ENCODE measurements at regions not wholly inside any gene's neighbourhood (a gene's known extent, or its start where the extent isn't known, plus 50 kb on each side); places are given as distances from the start of the nearest gene placed in this dataset.

DNA sequence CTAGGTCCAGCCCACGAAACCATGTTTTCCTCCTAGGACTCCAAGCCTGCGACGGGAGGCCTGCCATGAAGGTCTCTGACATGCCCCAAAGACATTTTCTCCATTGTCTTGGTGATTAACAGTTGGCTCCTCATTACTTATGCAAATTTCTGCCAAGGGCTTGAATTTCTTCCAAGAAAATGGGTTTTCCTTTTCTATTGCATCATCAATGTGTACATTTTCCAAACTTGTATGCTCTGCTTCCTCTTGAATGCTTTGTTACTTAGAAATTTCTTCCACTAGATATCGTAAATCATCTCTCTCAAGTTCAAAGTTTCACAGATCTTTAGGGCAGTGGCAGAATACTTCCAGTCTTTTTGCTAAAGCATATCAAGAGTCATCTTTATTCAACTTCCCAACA is 1792.7 kb upstream of the CDH9 start:
- H3K4me1 ChIP-seq (ENCODE audit: control insufficient read depth, extremely low read depth, insufficient read depth, low read length) = no peaks in the 10 kb centered on the region
- H2AFZ ChIP-seq (ENCODE audit: low read length) = no peak overlapping the region
- no peak overlapping the region for H3K27ac ChIP-seq (ENCODE audit: insufficient read depth, low read length)
- H3K4me2 ChIP-seq (ENCODE audit: extremely low read depth, insufficient read depth, low read length) = no peak overlapping the region
- H4K20me1 ChIP-seq (ENCODE audit: control insufficient read depth, extremely low read depth, insufficient read depth, low read length) = no peaks in the 10 kb centered on the region
- H3K79me2 ChIP-seq (ENCODE audit: control insufficient read depth, insufficient read depth, low read length) = no peaks in the 10 kb centered on the region
- H3K9me3 ChIP-seq (ENCODE audit: control insufficient read depth, insufficient read depth, low read depth, low read length) = no peaks in the 10 kb centered on the region
- H3K4me3 ChIP-seq (replicated peaks in 1 of 4; ENCODE audit: control extremely low read depth in 1 of 4, insufficient read depth in 1 of 4, low read depth in 3 of 4, low read length in 4 of 4) = no peak overlapping the region
- no peak for DNase-seq (ENCODE audit: low read depth in 2 of 2)
- no peaks in the 10 kb centered on the region for H3K27me3 ChIP-seq (ENCODE audit: control insufficient read depth, insufficient read depth, low read length)
- TF ChIP-seq EZH2 (IDR thresholded peaks at IDR 0.05; ENCODE audit: low read length, missing control alignments) = no peak
- no peak for TF ChIP-seq CTCF (conservative IDR thresholded peaks at IDR 0.05 in 1 of 2, IDR thresholded peaks at IDR 0.05 in 1 of 2; ENCODE audit: low read depth in 1 of 2, low read length in 2 of 2)
- H3K36me3 ChIP-seq (ENCODE audit: control insufficient read depth, insufficient read depth, low read length) = no peaks in the 10 kb centered on the region
- no peak overlapping the region for H3K9ac ChIP-seq (ENCODE audit: insufficient read depth, low read length)

DNA sequence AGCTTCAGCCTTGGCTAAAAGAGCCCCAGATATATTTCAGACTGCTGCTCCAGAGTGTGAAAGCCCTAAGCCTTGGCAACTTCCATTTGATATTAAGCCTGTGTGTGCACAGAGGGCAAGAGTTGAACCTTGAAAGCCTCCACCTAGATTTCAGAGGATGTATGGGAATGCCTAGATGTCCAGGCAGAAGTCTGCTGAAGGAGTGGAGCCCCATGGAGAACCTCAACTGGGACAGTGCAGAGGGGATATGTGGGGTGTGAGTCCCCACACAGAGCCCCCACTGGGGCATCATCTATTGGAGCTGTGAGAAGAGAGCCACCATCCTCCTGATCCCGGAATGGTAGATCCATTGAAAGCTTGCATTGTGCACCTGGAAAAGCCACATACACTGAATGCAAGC is 1784.8 kb upstream of the CDH9 start:
- H2AFZ ChIP-seq (ENCODE audit: low read length) = no peak overlapping the region
- H3K27me3 ChIP-seq (ENCODE audit: control insufficient read depth, insufficient read depth, low read length) = no peaks in the 10 kb centered on the region
- H3K9ac ChIP-seq (ENCODE audit: insufficient read depth, low read length) = no peak overlapping the region
- no peaks in the 10 kb centered on the region for H3K36me3 ChIP-seq (ENCODE audit: control insufficient read depth, insufficient read depth, low read length)
- H4K20me1 ChIP-seq (ENCODE audit: control insufficient read depth, extremely low read depth, insufficient read depth, low read length) = no peaks in the 10 kb centered on the region
- TF ChIP-seq EZH2 (IDR thresholded peaks at IDR 0.05; ENCODE audit: low read length, missing control alignments) = no peak
- H3K27ac ChIP-seq (ENCODE audit: insufficient read depth, low read length) = no peak overlapping the region
- DNase-seq (ENCODE audit: low read depth in 2 of 2) = no peak
- no peak overlapping the region for H3K4me2 ChIP-seq (ENCODE audit: extremely low read depth, insufficient read depth, low read length)
- H3K79me2 ChIP-seq (ENCODE audit: control insufficient read depth, insufficient read depth, low read length) = no peaks in the 10 kb centered on the region
- H3K4me1 ChIP-seq (ENCODE audit: control insufficient read depth, extremely low read depth, insufficient read depth, low read length) = no peaks in the 10 kb centered on the region
- no peaks in the 10 kb centered on the region for H3K9me3 ChIP-seq (ENCODE audit: control insufficient read depth, insufficient read depth, low read depth, low read length)
- H3K4me3 ChIP-seq (replicated peaks in 1 of 4; ENCODE audit: control extremely low read depth in 1 of 4, insufficient read depth in 1 of 4, low read depth in 3 of 4, low read length in 4 of 4) = no peak overlapping the region

DNA sequence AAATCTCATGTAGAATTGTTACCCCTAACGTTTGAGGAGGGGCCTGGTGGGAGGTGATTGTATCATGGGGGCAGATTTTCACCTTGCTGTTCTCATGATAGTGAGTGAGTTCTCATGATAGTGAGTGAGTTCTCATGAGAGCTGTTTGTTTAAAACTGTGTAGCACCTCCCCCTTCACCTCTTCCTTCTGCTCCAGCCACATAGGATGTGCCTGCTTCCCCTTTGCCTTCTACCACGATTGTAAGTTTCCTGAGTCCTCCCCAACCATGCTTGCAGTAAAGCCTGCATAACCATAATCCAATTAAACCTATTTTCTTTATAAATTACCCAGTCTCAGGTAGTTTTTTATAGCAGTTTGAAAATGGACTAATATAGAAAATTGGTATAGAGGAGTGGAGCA is 1783.7 kb upstream of the CDH9 start:
- no peak for DNase-seq (ENCODE audit: low read depth in 2 of 2)
- Histone ChIP-seq H3K9ac (ENCODE audit: insufficient read depth, low read length) (no peak overlapping the region), H4K20me1 (ENCODE audit: control insufficient read depth, extremely low read depth, insufficient read depth, low read length) (no peaks in the 10 kb centered on the region), H3K79me2 (ENCODE audit: control insufficient read depth, insufficient read depth, low read length) (no peaks in the 10 kb centered on the region), H3K4me1 (ENCODE audit: control insufficient read depth, extremely low read depth, insufficient read depth, low read length) (no peaks in the 10 kb centered on the region), H3K27me3 (ENCODE audit: control insufficient read depth, insufficient read depth, low read length) (no peaks in the 10 kb centered on the region), H3K27ac (ENCODE audit: insufficient read depth, low read length) (no peak overlapping the region), H2AFZ (ENCODE audit: low read length) (no peak overlapping the region), H3K4me2 (ENCODE audit: extremely low read depth, insufficient read depth, low read length) (no peak overlapping the region), H3K9me3 (ENCODE audit: control insufficient read depth, insufficient read depth, low read depth, low read length) (no peaks in the 10 kb centered on the region), H3K4me3 (replicated peaks in 1 of 4; ENCODE audit: control extremely low read depth in 1 of 4, insufficient read depth in 1 of 4, low read depth in 3 of 4, low read length in 4 of 4) (no peak overlapping the region), H3K36me3 (ENCODE audit: control insufficient read depth, insufficient read depth, low read length) (no peaks in the 10 kb centered on the region)
- TF ChIP-seq CTCF (conservative IDR thresholded peaks at IDR 0.05 in 1 of 2, IDR thresholded peaks at IDR 0.05 in 1 of 2; ENCODE audit: low read depth in 1 of 2, low read length in 2 of 2) = no peak
- no peak for TF ChIP-seq EZH2 (IDR thresholded peaks at IDR 0.05; ENCODE audit: low read length, missing control alignments)

Data from fibroblast of lung (primary cell).